ENCODE measurements at regions not wholly inside any gene's neighbourhood (a gene's known extent, or its start where the extent isn't known, plus 50 kb on each side); places are given as distances from the start of the nearest gene placed in this dataset.
"Not testable (repeated sequence)": the region's sequence is repeated elsewhere in the genome, so short reads cannot be mapped to it uniquely, and the experiment has no call there.

- no peak for DNase-seq (ENCODE audit: low read depth)
These were observed 58.1 kb upstream of the FNDC3B start for GRCh38 chr3:171981271-171981605.

- no peak for DNase-seq (ENCODE audit: low read depth)
These were observed 56.5 kb upstream of the FNDC3B start for GRCh38 chr3:171982828-171983227.

GRCh38 chr3:171983685-171984084, 55.7 kb upstream of the FNDC3B start:
- DNase-seq (ENCODE audit: low read depth): not testable (repeated sequence)

GRCh38 chr3:171984883-171985282, 54.5 kb upstream of the FNDC3B start:
- no peak for DNase-seq (ENCODE audit: low read depth)

- DNase-seq (ENCODE audit: low read depth): no peak
These were observed 53.2 kb upstream of the FNDC3B start for GRCh38 chr3:171986176-171986575.

GRCh38 chr3:171986757-171987518, 52.4 kb upstream of the FNDC3B start:
- DNase-seq (ENCODE audit: low read depth): no peak
